ENCODE measurements at regions not wholly inside any gene's neighbourhood (a gene's known extent, or its start where the extent isn't known, plus 50 kb on each side); places are given as distances from the start of the nearest gene placed in this dataset.

GRCh38 chr3:177610686-177611633, 413.7 kb upstream of the TBL1XR1 start:
- TF ChIP-seq CTCF (IDR thresholded peaks at IDR 0.05) = no peak
- intact Hi-C loops (cut with DNase I) = no loop called here
- Histone ChIP-seq H3K36me3 (no peaks in the 10 kb centered on the region), H3K27me3 (no peaks in the 10 kb centered on the region), H3K4me3 (no peak overlapping the region), H3K4me1 (peaks cover 0 to 12% of the 10 kb centered on the region in 2 donors), H3K27ac (no peak overlapping the region), H3K9me3 (no peaks in the 10 kb centered on the region)
- DNase-seq (ENCODE audit: low spot score in 2 of 2) = no peak

- intact Hi-C loops (cut with DNase I) = no loop called here
- Histone ChIP-seq H3K4me1 (peaks cover 0 to 12% of the 10 kb centered on the region in 2 donors), H3K27ac (no peak overlapping the region), H3K36me3 (no peaks in the 10 kb centered on the region), H3K4me3 (no peak overlapping the region), H3K9me3 (no peaks in the 10 kb centered on the region), H3K27me3 (no peaks in the 10 kb centered on the region)
- no peak for DNase-seq (ENCODE audit: low spot score in 2 of 2)
- TF ChIP-seq CTCF (IDR thresholded peaks at IDR 0.05) = no peak
Observed at GRCh38 chr3:177611752-177612334, 414.6 kb upstream of the TBL1XR1 start.

- H3K27ac ChIP-seq = no peak overlapping the region
- H3K4me3 ChIP-seq = no peak overlapping the region
- no peaks in the 10 kb centered on the region for H3K36me3 ChIP-seq
- DNase-seq (ENCODE audit: low spot score in 2 of 2) = no peak
- intact Hi-C loops (cut with DNase I) = loop anchor here (1.0 kb wide), 1 partner anchor 20 kb away; no protein-coding TSS in a partner anchor
- no peaks in the 10 kb centered on the region for H3K9me3 ChIP-seq
- H3K27me3 ChIP-seq = no peaks in the 10 kb centered on the region
- TF ChIP-seq CTCF (IDR thresholded peaks at IDR 0.05) = no peak
- H3K4me1 ChIP-seq = peaks cover 0 to 10% of the 10 kb centered on the region in 2 donors
Observed at GRCh38 chr3:177613901-177614300, 416.6 kb upstream of the TBL1XR1 start.

GRCh38 chr3:177615015-177615414, 417.7 kb upstream of the TBL1XR1 start:
- Histone ChIP-seq H3K36me3 (no peaks in the 10 kb centered on the region), H3K27me3 (no peaks in the 10 kb centered on the region), H3K9me3 (no peaks in the 10 kb centered on the region), H3K4me3 (no peak overlapping the region), H3K4me1 (peaks cover 0 to 14% of the 10 kb centered on the region in 2 donors), H3K27ac (no peak overlapping the region)
- intact Hi-C loops (cut with DNase I) = no loop called here
- DNase-seq (ENCODE audit: low spot score in 2 of 2) = peak in 1 of 2 donors; percentile 79
- TF ChIP-seq CTCF (IDR thresholded peaks at IDR 0.05) = no peak

- no peaks in the 10 kb centered on the region for H3K9me3 ChIP-seq
- intact Hi-C loops (cut with DNase I) = no loop called here
- H3K27me3 ChIP-seq = no peaks in the 10 kb centered on the region
- H3K4me3 ChIP-seq = no peak overlapping the region
- TF ChIP-seq CTCF (IDR thresholded peaks at IDR 0.05) = no peak
- peak overlapping the region; percentile 37 to 63 for H3K27ac ChIP-seq
- H3K4me1 ChIP-seq = peaks cover 0 to 8% of the 10 kb centered on the region in 2 donors
- no peak for DNase-seq (ENCODE audit: low spot score in 2 of 2)
- H3K36me3 ChIP-seq = no peaks in the 10 kb centered on the region
Observed at GRCh38 chr3:177618873-177619733, 421.8 kb upstream of the TBL1XR1 start.

All from ascending aorta (tissue), 2 donors.